Stimulated activated CD4-positive, alpha-beta T cell treated with anti-CD3 and anti-CD28 coated beads, Interleukin-2, amount 100 ng/mL, for 4 hours (primary cell): ENCODE measurements at regions not wholly inside any gene's neighbourhood (a gene's known extent, or its start where the extent isn't known, plus 50 kb on each side); places are given as distances from the start of the nearest gene placed in this dataset.

ENCODE experiments used
- DNase-seq: peaks from one replicate; pipeline ENCODE4 v3.0.0-alpha.2; 2020; ENCODE audit warnings: low read depth

GRCh38 chr7:121450631-121451198 lies 54.6 kb upstream of the FAM3C start:
- DNase-seq, result no peak

GRCh38 chr7:121449735-121450240 lies 53.7 kb upstream of the FAM3C start:
- DNase-seq, result no peak

- DNase-seq, result no peak
These were observed 53.2 kb upstream of the FAM3C start for GRCh38 chr7:121449329-121449728.

- DNase-seq, result no peak
These were observed 52.3 kb upstream of the FAM3C start for GRCh38 chr7:121448429-121448828.

- no peak for DNase-seq
These were observed 51.8 kb upstream of the FAM3C start for GRCh38 chr7:121447911-121448300.

GRCh38 chr7:121447243-121447910 lies 51.3 kb upstream of the FAM3C start:
- no peak for DNase-seq

- no peak for DNase-seq
These were observed 50.4 kb upstream of the FAM3C start for GRCh38 chr7:121446526-121446925.
